ENCODE measurements at regions not wholly inside any gene's neighbourhood (a gene's known extent, or its start where the extent isn't known, plus 50 kb on each side); places are given as distances from the start of the nearest gene placed in this dataset.

- TF ChIP-seq YY1 (IDR thresholded peaks at IDR 0.05; ENCODE audit: insufficient read depth, insufficient read length) (no peak), SUZ12 (IDR thresholded peaks at IDR 0.05; ENCODE audit: extremely low read depth, insufficient read depth, insufficient read length) (no peak)
Observed at GRCh38 chr4:4803216-4803911, 56.1 kb upstream of the MSX1 start.
